Nephron (organoid): ENCODE measurements at regions not wholly inside any gene's neighbourhood (a gene's known extent, or its start where the extent isn't known, plus 50 kb on each side); places are given as distances from the start of the nearest gene placed in this dataset.
"Not testable (repeated sequence)": the region's sequence is repeated elsewhere in the genome, so short reads cannot be mapped to it uniquely, and the experiment has no call there.

Experiments used
- H3K27ac Mint-ChIP-seq, 3 experiments: 2 replicates each; pipeline ENCODE4 v1.8.0; 2020; ENCODE audit warnings: mixed read lengths in 3 of 3, mild to moderate bottlenecking in 2 of 3, moderate library complexity in 1 of 3
- H3K27me3 Mint-ChIP-seq: 2 replicates; pipeline ENCODE4 v1.8.0; 2021; ENCODE audit warnings: low read depth, mild to moderate bottlenecking, moderate library complexity, mixed read lengths
- H3K36me3 Mint-ChIP-seq: 2 replicates; pipeline ENCODE4 v1.8.0; 2020; ENCODE audit warnings: low read depth, mixed read lengths
- H3K4me1 Mint-ChIP-seq: 2 replicates; pipeline ENCODE4 v1.8.0; 2020; ENCODE audit warnings: mixed read lengths
- H3K4me3 Mint-ChIP-seq, 3 experiments: 2 replicates each; pipeline ENCODE4 v1.8.0; 2020; ENCODE audit warnings: mild to moderate bottlenecking in 3 of 3, mixed read lengths in 3 of 3, moderate library complexity in 2 of 3
- H3K9me3 Mint-ChIP-seq: 2 replicates; pipeline ENCODE4 v1.8.0; 2020; ENCODE audit warnings: mixed read lengths
- TF ChIP-seq, protein P1 (sequence below), 3 experiments: fragments of 200-600 bp; sonication (generic); IDR thresholded peaks; one replicate each; pipeline ENCODE4 v1.5.0; 2021; ENCODE audit warnings: antibody characterized with exemption in 3 of 3; ENCODE audit not compliant: unreplicated experiment in 3 of 3

DNA sequence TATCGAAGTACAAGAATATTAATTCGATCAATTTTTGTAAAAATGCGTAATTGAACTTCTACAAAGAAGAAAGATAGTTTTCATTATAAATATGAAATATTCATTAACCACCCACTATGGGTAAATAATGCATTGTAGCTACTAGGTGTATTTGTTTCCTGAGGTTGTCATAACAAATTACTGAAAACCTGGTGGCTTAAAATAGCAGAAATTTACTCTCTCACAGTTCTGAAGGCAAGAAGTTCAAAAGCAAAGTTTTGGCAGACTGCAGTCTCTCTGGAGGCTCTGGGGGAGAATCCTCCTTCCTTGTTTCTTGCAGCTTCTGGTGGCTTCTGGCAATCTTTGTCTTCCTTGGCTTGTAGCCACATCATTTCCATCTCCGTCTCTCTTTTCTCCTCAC is 99.2 kb upstream of the MIR17HG start:
- Mint-ChIP-seq H3K4me3 (no peak overlapping the region), H3K36me3 (no peaks in the 10 kb centered on the region), H3K4me1 (peaks cover 5% of the 10 kb centered on the region), H3K27me3 (no peaks in the 10 kb centered on the region), H3K27ac (no peak overlapping the region), H3K9me3 (no peaks in the 10 kb centered on the region)
- TF ChIP-seq, protein P1, sequence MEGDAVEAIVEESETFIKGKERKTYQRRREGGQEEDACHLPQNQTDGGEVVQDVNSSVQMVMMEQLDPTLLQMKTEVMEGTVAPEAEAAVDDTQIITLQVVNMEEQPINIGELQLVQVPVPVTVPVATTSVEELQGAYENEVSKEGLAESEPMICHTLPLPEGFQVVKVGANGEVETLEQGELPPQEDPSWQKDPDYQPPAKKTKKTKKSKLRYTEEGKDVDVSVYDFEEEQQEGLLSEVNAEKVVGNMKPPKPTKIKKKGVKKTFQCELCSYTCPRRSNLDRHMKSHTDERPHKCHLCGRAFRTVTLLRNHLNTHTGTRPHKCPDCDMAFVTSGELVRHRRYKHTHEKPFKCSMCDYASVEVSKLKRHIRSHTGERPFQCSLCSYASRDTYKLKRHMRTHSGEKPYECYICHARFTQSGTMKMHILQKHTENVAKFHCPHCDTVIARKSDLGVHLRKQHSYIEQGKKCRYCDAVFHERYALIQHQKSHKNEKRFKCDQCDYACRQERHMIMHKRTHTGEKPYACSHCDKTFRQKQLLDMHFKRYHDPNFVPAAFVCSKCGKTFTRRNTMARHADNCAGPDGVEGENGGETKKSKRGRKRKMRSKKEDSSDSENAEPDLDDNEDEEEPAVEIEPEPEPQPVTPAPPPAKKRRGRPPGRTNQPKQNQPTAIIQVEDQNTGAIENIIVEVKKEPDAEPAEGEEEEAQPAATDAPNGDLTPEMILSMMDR (IDR thresholded peaks at IDR 0.05; ENCODE audit: unreplicated experiment in 3 of 3): no peak

DNA sequence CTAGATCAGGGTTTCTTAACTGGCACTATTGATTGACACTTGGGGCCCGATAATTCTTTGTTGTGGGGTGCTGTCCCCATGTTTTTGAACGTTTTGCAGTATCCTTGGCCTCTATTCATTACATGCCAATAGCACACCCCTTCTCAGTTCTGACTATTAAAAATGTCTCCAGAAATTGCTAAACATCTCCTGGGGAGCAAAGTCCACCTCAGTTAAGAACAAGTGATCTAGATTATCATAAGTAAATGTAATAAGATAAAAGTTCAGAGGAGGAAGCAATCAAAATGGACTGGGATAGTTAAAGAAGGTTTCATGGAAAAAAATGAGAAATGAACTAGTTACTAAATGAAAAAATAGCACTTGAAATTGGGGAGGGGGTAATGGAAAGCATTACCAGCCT is 98.1 kb upstream of the MIR17HG start:
- no peak overlapping the region for H3K4me3 Mint-ChIP-seq
- H3K27ac Mint-ChIP-seq: no peak overlapping the region
- H3K9me3 Mint-ChIP-seq: peaks cover 3% of the 10 kb centered on the region
- peaks cover 5% of the 10 kb centered on the region for H3K4me1 Mint-ChIP-seq
- TF ChIP-seq, protein P1 (IDR thresholded peaks at IDR 0.05; ENCODE audit: unreplicated experiment in 3 of 3): no peak
- H3K27me3 Mint-ChIP-seq: no peaks in the 10 kb centered on the region
- H3K36me3 Mint-ChIP-seq: no peaks in the 10 kb centered on the region

DNA sequence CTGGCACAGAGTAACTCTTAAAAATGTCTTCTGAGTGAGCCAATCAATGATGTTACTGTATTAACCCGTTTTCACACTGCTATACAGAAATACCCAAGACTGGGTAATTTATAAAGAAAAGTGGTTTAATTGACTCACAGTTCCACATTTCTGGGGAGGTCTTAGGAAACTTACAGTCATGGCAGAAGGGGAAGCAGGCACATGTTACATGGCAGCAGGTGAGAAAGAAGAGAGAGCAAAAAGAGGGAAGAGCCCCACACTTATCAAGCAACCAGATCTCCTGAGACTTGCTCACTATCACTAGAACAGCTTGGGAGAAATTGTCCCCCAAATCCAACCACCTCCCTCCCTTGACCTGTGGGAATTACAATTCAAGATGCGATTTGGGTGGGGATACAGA is 97.6 kb upstream of the MIR17HG start:
- no peak overlapping the region for H3K4me3 Mint-ChIP-seq
- H3K9me3 Mint-ChIP-seq: peaks cover 3% of the 10 kb centered on the region
- peaks cover 5% of the 10 kb centered on the region for H3K4me1 Mint-ChIP-seq
- H3K27ac Mint-ChIP-seq: no peak overlapping the region
- no peaks in the 10 kb centered on the region for H3K36me3 Mint-ChIP-seq
- H3K27me3 Mint-ChIP-seq: no peaks in the 10 kb centered on the region
- TF ChIP-seq, protein P1 (IDR thresholded peaks at IDR 0.05; ENCODE audit: unreplicated experiment in 3 of 3): no peak

DNA sequence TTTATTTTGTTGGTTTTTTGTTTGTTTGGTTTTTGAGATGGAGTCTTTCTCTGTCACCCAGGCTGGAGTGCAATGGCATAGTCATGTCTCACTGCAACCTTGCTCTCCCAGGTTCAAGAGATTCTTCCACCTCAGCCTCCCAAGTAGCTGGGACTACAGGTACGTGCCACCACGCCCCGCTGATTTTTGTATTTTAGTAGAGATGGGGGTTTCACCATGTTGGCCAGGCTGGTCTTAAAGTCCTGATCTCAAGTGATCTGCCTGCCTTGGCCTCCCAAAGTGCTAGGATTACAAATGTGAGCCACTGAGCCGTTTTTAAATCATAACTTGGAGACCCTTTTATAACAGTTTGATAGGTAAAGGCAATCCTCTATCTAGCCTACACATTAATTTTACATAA is 95.9 kb upstream of the MIR17HG start:
- not testable (repeated sequence) for H3K27ac Mint-ChIP-seq, H3K9me3 Mint-ChIP-seq, H3K36me3 Mint-ChIP-seq, H3K4me3 Mint-ChIP-seq, H3K27me3 Mint-ChIP-seq, H3K4me1 Mint-ChIP-seq

DNA sequence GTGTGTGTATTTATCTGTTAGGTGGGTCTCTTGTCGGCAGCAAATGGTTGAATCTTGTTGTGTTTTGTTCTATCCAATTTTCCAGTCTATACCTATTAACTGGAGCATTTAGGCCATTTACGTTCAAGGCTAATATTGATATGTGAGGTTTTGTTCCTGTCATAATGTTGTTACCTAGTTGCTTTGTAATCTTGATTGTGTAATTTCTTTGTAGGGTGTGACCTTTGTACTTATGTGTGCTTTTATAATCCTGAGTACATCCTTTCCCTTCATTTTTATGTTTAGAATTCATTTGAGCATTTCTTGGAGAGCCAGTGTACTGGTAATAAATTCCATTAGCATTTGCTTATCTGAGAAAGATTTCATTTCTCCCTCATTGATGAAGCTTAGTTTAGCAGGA is 83.0 kb upstream of the MIR17HG start:
- Mint-ChIP-seq H3K9me3 (peaks cover 36% of the 10 kb centered on the region), H3K4me3 (no peak overlapping the region), H3K4me1 (no peaks in the 10 kb centered on the region), H3K27ac (no peak overlapping the region), H3K27me3 (no peaks in the 10 kb centered on the region), H3K36me3 (no peaks in the 10 kb centered on the region)
- TF ChIP-seq, protein P1 (IDR thresholded peaks at IDR 0.05; ENCODE audit: unreplicated experiment in 3 of 3): no peak

DNA sequence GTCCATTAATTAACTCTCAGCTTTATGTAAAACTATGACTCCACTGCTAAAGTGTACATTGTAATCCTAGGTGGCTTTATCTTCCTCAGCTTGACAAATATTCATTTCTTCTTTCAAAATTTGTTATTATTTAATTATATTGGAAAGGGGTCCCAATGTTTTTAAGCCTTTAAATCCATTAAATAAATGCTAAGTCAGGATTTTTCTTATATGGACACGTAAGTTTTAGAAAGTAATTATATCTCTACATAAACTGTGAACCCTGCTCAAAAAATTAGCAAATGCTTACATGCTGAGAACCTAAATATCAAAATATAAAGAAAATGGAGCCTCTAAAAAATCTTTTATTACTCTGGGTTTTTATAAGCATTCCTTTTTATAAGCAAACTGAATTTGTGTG is 78.2 kb upstream of the MIR17HG start:
- Mint-ChIP-seq H3K36me3 (no peaks in the 10 kb centered on the region), H3K4me3 (no peak overlapping the region), H3K4me1 (peaks cover 5% of the 10 kb centered on the region), H3K27me3 (no peaks in the 10 kb centered on the region), H3K27ac (no peak overlapping the region), H3K9me3 (peaks cover 21% of the 10 kb centered on the region)
- TF ChIP-seq, protein P1 (IDR thresholded peaks at IDR 0.05; ENCODE audit: unreplicated experiment in 3 of 3): no peak
